Ishikawa (cell line): ENCODE measurements at regions not wholly inside any gene's neighbourhood (a gene's known extent, or its start where the extent isn't known, plus 50 kb on each side); places are given as distances from the start of the nearest gene placed in this dataset.

ENCODE experiments used
- CEBPB ChIP-seq: IDR thresholded peaks from 2 replicates; pipeline ENCODE4 v1.6.1; 2012
- CREB1 ChIP-seq: IDR thresholded peaks from 2 replicates; pipeline ENCODE4 v1.6.1; 2012; ENCODE audit warnings: low read depth
- EGR1 ChIP-seq: IDR thresholded peaks from 2 replicates; pipeline ENCODE4 v1.6.1; 2012
- EP300 ChIP-seq: IDR thresholded peaks from 2 replicates; pipeline ENCODE4 v1.6.1; 2012; ENCODE audit warnings: borderline replicate concordance
- FOXM1 ChIP-seq: IDR thresholded peaks from 2 replicates; pipeline ENCODE4 v1.6.1; 2012; ENCODE audit warnings: low read depth, borderline replicate concordance
- NFIC ChIP-seq: IDR thresholded peaks from 2 replicates; pipeline ENCODE4 v1.6.1; 2012
- RAD21 ChIP-seq: IDR thresholded peaks from 2 replicates; pipeline ENCODE4 v1.6.1; 2012; ENCODE audit warnings: low read depth
- TAF1 ChIP-seq: IDR thresholded peaks from 2 replicates; pipeline ENCODE4 v1.6.1; 2012; ENCODE audit warnings: low read depth, mild to moderate bottlenecking
- TCF12 ChIP-seq: IDR thresholded peaks from 2 replicates; pipeline ENCODE4 v1.6.1; 2012; ENCODE audit warnings: low read depth
- TEAD4 ChIP-seq: IDR thresholded peaks from 2 replicates; pipeline ENCODE4 v1.6.1; 2012
- YY1 ChIP-seq: IDR thresholded peaks from 2 replicates; pipeline ENCODE4 v1.6.1; 2012; ENCODE audit warnings: low read depth
- ZBTB7A ChIP-seq: IDR thresholded peaks from 2 replicates; pipeline ENCODE4 v1.6.1; 2012; ENCODE audit warnings: low read depth
- TF ChIP-seq, protein P1 (sequence below): IDR thresholded peaks from 2 replicates; pipeline ENCODE4 v1.6.1; 2012
- TF ChIP-seq, protein P2 (sequence below): IDR thresholded peaks from 2 replicates; pipeline ENCODE4 v1.6.1; 2012
- TF ChIP-seq, protein P3 (sequence below): IDR thresholded peaks from 2 replicates; pipeline ENCODE4 v1.6.1; 2012; ENCODE audit warnings: low read depth, mild to moderate bottlenecking

DNA sequence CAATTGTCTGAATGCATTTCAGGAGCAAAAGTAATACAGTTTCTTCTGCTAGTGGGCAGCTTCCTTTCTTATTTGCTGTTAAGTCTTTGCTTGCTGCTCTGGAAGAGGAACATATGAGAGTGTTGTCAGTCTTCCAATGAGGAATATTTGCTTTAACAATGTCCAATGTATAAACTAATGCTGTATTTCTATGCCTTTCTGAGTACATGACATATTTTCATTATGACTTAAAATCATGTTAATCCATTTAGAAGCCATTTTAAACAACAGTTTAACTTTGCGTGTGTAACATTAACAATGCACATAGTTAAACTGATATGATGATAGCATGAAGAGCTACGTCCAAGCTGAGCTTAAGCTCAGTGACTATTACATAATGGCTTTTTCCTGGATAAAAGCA, 933.4 kb upstream of the GHITM start:
- TF ChIP-seq ZBTB7A (no peak), EGR1 (no peak), NFIC (no peak), EP300 (no peak), RAD21 (no peak), TEAD4 (no peak), TCF12 (no peak), FOXM1 (no peak), CEBPB (no peak), CREB1 (no peak), TAF1 (no peak)
- TF ChIP-seq, protein P1, sequence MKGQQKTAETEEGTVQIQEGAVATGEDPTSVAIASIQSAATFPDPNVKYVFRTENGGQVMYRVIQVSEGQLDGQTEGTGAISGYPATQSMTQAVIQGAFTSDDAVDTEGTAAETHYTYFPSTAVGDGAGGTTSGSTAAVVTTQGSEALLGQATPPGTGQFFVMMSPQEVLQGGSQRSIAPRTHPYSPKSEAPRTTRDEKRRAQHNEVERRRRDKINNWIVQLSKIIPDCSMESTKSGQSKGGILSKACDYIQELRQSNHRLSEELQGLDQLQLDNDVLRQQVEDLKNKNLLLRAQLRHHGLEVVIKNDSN = no peak
- TF ChIP-seq, protein P2, sequence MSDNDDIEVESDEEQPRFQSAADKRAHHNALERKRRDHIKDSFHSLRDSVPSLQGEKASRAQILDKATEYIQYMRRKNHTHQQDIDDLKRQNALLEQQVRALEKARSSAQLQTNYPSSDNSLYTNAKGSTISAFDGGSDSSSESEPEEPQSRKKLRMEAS = no peak

DNA sequence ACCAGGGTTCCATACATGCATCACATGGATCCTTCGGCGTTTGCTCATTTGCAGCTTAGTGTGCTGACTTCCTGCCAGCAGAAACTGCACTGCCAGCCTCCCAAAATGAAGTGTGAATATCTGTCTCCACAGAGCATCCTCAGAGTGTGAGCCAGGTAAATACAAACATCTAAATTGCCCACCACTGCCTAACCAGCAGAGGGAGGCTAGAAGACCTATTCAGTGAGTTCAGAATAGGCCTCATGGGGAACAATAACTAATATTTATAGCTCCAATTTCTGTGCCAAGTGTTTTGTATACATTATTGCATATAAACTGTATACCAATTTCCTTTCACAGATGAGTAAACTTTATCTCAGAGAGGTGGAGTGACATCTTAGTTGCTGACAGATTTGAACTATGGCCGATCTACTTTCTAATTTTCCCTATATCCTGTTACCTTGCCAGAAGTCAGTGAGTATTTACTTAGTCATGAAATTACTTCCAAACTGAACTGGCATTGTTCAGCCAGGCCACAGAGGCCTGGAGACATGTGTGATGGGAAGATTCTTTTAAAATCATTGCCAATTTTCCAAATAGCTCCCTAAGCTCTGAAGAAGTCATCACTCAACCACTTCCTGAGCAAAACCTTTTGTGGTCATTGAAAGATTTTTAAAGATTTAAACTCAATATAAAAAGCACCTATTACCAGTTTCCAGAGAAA, 926.5 kb upstream of the GHITM start:
- TF ChIP-seq, protein P2 = no peak
- TF ChIP-seq TAF1 (no peak), RAD21 (no peak), NFIC (no peak), EGR1 (no peak), FOXM1 (no peak), YY1 (no peak), CEBPB (no peak), EP300 (no peak), TEAD4 (no peak), ZBTB7A (no peak), CREB1 (no peak), TCF12 (no peak)
- TF ChIP-seq, protein P3, sequence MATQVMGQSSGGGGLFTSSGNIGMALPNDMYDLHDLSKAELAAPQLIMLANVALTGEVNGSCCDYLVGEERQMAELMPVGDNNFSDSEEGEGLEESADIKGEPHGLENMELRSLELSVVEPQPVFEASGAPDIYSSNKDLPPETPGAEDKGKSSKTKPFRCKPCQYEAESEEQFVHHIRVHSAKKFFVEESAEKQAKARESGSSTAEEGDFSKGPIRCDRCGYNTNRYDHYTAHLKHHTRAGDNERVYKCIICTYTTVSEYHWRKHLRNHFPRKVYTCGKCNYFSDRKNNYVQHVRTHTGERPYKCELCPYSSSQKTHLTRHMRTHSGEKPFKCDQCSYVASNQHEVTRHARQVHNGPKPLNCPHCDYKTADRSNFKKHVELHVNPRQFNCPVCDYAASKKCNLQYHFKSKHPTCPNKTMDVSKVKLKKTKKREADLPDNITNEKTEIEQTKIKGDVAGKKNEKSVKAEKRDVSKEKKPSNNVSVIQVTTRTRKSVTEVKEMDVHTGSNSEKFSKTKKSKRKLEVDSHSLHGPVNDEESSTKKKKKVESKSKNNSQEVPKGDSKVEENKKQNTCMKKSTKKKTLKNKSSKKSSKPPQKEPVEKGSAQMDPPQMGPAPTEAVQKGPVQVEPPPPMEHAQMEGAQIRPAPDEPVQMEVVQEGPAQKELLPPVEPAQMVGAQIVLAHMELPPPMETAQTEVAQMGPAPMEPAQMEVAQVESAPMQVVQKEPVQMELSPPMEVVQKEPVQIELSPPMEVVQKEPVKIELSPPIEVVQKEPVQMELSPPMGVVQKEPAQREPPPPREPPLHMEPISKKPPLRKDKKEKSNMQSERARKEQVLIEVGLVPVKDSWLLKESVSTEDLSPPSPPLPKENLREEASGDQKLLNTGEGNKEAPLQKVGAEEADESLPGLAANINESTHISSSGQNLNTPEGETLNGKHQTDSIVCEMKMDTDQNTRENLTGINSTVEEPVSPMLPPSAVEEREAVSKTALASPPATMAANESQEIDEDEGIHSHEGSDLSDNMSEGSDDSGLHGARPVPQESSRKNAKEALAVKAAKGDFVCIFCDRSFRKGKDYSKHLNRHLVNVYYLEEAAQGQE = no peak
- TF ChIP-seq, protein P1 = no peak

DNA sequence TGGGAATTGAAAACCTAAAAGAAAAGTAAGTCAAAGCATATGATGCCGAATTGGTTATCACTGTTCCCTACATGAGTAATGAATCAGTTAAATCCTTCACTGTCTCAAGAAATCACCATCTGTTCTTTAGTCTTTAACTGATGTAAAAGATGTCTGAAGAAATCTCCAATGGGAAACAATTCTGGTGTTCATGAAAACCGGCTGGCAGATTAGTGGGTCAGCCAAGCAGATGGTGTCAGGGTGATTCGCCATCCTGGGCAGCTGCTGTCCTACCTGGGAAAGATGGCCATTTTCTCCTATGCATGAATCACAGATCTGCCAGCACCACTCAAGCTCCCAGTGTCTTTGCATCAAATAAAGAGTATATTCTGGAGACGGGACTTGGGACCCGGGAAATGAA, 925.2 kb upstream of the GHITM start:
- TF ChIP-seq YY1 = no peak
- TF ChIP-seq, protein P1 = no peak
- TF ChIP-seq EGR1 = no peak
- no peak for TF ChIP-seq CEBPB
- TF ChIP-seq EP300 = no peak
- TF ChIP-seq TEAD4 = no peak
- TF ChIP-seq, protein P3 = no peak
- TF ChIP-seq ZBTB7A = no peak
- TF ChIP-seq TAF1 = no peak
- TF ChIP-seq, protein P2 = no peak
- TF ChIP-seq TCF12 = no peak
- TF ChIP-seq NFIC = no peak
- TF ChIP-seq FOXM1 = no peak
- TF ChIP-seq RAD21 = no peak
- TF ChIP-seq CREB1 = no peak

DNA sequence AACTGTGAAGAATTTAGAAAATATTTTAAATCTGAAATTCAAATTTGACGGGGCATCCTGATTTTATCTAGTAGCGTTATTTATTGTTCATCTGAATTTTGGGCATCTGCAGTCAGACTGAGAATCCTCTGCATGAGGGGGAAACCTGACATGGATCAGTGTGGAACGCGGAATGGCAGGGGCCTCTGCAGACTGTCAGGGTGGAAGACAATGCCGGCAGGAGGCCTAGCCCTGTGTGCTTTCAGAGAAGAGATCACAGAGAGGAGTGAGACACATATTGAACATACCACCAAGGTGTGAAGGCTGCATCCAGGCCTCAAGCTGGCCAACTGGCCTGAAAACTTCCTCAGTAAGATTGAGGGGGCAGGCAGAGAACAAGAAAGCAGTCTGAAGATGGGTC, 921.1 kb upstream of the GHITM start:
- TF ChIP-seq TCF12 (no peak), RAD21 (no peak)

DNA sequence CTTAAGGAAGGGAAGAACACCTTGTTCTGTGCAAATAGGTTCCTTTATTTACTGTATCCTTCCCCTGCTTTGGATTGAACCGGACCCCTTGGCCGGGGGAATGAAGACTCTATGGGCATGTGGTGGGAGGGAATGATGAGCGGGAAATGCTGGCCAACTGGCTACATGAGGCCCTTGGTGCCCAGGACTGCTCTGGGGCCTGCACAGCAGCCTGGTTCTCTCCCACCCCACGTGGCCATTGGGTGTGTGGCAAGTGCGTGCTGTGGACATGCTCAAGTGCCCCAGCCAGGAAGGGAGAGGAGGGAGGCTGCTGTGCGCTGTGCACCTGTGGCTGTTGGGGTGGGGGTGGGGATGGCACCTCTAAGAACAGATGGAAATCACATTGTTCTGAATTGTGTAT, 917.0 kb upstream of the GHITM start:
- TF ChIP-seq, protein P2 = no peak
- TF ChIP-seq TAF1 = no peak
- no peak for TF ChIP-seq CEBPB
- TF ChIP-seq NFIC = no peak
- TF ChIP-seq CREB1 = no peak
- no peak for TF ChIP-seq RAD21
